GM21381 (cell line): ENCODE measurements at regions not wholly inside any gene's neighbourhood (a gene's known extent, or its start where the extent isn't known, plus 50 kb on each side); places are given as distances from the start of the nearest gene placed in this dataset.

ENCODE experiments used
- ATAC-seq: cut with Tn5 transposase; IDR thresholded peaks from one replicate; pipeline ENCODE4 v1.9.1; 2021; ENCODE audit warnings: mild to moderate bottlenecking, moderate library complexity; ENCODE audit not compliant: unreplicated experiment

DNA sequence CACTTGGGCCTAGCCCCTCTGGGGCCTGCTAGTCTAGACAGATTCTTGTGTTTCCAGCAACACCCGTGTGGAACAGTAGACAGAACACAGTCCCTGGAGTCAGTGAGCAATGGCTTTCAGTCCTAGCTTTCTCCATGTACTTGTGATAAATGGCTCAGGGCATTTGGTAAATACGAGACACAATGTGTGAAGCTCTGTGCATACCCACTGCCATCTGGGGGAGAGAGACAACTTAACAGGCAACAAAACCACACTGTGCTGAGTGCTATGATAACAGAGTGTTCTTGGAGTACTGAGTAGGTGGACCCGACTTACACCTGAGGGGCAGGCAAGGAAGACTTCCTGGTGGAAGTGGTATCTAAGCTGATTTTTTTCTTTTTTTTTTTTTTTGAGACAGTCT lies 86.3 kb upstream of the TBX3 start:
- ATAC-seq: no peak

DNA sequence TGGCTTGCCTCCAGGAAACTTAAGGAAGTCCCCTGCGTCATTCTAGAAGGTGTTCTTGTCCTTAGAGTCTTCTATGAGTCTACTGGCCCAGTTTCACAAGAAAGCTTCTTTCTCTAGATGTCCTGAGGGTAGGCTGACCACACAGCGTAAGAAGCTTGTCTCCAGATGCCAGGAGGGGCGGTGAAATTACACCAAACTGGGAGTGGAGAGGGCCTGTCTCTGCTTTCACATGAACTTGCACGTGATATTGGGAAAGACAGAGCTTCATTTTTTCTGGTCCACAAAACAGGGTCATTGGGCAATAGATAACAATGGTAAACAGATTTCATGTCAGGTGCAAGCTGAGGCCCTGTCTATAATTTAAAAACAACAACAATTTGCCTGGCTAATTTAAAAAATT lies 85.7 kb upstream of the TBX3 start:
- no peak for ATAC-seq

DNA sequence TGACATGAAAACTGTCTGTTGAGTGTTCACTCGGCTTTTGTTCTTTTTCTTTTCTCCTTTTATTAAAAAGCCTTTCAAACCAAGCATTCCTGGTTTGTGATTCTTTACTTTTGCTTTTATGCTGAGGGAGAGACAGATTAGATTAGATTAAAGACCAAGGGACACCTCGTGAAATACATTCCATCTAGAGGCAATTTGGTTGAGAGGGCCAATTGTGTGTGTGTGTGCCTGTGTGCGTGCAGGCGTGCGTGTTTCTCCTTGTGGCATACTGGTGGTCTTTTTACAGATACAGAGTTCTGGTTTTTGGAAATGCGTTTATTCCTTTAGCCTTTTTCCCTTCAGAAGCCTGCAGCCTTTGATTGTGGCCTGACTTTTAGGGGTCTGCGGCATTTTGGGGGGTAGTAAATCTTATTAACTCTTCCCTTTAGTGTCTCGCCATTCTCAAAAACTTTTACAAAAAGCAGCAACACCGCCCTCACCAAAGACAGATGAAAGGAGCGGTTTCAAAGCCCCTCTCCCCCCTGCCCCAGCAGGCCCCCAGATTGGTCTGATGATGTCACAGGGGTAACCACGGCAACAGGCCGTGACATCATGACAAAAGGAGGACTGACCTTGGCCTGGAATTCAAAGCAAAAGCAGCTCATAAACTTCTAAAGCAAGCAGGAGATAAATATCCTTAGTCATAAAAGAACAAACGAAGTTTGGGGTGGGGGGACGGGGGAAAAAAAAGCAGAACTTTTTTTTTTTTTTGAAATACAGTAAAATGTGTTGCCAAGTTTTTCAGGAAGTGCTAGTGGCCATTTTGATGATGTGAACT lies 84.1 kb upstream of the TBX3 start:
- ATAC-seq: no peak

DNA sequence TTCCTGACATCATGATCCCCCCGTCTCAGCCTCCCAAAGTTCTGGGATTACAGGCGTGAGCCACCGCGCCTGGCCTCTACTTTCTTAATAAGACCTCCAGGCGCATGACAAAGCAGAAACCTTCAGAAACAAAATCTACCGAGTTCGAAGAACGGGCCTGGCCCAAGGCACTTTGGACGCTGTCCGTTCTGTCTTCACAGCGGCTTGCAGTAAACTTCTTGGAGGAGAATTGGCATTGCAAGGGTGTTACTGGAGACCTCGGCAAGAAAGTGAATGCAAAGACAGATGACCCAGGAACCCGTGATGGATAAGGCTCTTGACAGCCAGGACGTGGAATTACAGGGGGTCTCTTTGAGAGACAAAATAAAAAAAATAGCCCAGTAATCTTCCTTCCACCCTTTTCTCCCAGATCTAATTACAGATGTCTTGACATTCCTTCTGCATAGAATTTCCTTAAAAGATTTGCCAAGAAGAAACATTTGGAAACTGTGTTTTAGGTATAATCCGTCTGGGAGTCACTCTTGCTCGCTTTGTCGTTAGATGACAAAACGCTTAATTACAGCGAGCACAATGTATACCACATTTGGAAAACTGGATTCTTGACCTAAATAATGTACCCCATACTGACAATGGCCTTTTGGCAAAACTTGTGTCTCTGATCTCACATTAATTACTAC lies 83.2 kb upstream of the TBX3 start:
- ATAC-seq: no peak

DNA sequence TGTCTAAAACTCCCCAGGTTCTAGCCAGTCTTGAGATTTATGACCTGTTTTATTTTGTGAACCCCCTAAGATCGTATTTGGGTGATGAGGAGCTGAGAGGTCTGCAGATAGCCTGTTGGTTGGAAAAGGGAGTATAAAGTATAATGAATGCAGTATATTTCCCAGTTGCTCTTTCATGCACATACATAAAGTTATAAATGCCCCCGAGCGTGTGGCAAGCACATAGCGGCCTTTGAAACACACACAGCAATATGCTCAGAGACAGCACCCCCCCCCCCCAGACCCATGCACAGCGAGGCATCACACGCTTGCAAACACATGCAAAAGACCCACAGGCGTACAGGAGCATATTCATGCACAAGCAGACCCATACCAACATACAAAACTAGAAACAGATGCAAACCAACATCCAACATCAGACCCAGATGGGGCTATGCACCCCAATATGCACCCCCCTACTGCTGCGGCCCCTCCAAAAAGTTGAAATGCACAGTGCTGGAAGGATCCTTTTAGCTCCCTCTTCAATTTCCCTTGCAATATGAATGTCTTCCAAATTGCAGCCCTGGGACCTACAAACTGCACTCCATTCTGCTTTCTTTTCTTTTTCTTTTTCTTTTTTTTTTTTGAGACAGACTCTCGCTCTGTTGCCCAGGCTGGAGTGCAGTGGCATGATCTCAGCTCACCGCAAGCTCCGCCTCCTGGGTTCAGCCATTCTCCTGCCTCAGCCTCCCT lies 82.2 kb upstream of the TBX3 start:
- ATAC-seq: no peak

DNA sequence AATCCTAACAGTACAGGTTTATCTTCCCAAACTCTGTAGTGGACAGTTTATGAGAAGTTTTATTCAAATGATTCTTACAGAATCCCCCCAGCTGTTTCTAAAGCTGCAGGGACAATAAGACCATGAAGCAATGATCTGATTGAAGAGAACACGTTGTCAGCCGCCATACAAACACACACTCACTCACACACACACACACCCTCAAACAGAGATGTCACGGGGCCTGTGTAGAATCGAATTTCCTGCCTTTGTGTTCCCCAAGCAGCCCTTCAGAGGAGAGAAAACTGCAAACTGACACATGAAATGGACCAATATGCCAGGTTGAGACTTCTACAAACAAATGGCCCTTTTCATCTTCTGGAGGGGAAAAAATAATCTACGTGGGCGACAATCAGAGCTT lies 80.5 kb upstream of the TBX3 start:
- no peak for ATAC-seq

DNA sequence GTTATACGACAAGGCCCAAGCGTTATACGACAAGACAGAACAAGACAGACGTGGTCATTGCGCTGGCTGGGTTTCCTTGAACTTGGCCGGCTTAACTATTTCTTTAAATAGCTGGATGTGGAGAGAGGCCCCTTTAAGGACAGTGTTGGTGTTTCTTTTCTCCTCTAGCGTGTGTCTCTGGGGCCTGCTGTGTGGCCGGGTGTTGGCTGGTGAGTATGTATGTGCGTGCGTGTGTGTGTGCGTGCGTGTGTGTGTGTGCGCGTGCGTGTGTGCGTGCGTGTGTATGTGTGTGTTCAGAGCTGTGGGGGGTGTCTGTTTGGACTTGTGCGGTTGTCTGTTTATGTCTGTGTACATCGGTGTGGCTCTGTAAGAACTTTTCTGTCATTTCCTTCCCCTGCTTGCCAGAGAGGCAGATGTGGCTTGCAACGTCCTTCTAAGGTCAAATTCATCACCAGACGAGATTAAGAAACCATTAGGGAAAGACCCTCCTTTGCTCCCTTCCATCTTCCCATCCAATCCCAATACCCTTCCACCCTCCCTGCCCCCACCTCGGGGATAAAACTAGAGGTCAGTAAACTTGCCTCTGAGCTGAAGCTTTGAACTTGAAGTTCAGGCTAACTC lies 78.6 kb upstream of the TBX3 start:
- ATAC-seq: no peak

DNA sequence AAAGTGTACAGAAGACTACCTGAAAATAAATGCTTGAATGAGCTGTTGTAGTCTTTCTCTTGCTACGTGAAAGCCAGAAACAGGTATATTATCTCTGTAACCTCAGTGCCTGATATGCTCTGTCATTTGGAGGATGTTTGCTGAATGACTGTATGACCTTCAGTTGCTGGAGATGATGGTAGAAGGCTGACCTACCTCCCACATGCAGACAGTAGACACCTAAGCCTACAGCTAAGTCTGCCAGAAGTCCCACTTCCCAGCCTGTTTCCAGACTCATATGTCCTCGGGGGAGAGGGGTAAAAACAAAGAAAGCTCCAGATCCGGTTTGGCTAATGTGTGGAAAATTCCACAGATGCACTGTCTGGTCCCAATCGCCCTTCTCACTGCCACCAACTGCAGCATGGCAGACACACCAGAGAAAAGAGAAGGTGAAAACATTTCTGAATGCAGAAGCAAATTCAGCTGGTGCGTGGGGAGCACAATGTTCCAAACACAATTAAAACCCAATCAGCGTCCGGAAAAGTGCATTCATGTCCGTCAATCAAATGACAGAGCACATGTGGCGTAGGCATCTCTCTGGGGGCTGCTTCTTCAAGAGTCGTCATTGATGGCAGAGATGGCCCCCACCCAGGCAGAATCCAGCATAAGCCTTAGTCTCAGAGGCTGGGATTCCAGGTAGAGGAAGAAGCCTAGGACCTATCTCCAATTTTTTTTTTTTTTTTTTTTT lies 76.3 kb upstream of the TBX3 start:
- no peak for ATAC-seq

DNA sequence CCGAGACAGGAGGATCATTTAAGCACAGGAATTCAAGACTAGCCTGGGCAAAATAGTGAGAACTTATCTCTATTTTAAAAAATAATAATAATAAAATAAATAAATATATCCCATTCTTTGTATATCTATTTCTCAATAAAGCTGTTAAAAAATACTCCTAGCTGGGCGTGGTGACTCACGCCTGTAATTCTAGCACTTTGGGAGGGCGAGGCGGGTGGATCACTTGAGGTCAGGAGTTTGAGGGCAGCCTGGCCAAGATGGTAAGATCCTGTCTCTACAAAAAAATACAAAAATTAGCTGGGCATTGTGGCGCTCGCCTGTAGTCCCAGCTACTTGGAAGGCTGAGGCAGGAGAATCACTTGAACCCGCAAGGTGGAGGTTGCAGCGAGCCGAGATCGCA lies 75.7 kb upstream of the TBX3 start:
- ATAC-seq: no peak

DNA sequence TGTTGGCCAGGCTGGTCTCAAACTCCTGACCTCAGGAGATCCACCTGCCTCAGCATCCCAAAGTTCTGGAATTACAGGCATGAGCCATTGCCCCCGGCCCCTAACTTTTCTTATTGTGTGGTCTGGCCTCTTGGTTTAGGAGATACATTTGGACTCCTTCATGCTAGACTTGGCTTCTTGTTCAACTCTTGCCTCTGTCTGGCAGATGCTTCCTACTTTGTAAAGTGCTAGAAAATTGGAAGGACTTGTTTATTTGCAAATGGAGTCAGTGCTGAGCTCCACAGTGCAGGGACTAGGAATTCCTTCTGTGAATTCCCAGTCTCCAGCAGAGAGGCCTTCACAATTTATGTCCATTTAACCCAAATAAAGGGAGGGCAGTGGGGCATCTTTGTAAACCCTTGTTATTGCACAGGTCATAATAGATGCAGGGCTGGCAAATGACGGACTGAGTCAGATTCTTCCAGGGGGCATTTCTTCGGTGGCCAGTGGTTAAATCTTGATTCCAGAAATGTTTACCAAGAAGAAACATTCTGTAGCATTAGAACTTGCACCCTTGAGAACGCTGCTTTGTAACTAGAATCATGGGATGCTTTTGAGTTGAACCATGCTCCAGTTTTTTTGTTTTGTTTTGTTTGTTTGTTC lies 73.8 kb upstream of the TBX3 start:
- no peak for ATAC-seq

DNA sequence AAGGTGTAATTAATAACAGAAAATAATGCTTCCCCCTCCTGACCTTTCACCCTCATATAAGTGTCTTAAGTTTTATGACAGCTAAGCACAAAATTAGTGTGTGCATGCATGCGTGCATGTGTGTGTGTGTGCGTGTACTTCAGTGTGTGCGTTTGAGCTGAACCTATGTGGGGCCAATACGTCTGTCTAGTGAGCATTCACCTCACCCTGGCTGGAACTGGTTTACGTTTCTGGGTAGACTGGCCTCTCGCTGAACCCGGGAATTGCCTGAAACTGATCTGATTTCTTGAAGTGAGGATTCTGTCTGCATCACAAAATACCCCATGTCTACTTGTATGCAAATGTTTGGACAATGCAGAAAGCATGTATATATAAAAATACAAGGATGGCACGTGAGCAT lies 68.2 kb upstream of the TBX3 start:
- no peak for ATAC-seq

DNA sequence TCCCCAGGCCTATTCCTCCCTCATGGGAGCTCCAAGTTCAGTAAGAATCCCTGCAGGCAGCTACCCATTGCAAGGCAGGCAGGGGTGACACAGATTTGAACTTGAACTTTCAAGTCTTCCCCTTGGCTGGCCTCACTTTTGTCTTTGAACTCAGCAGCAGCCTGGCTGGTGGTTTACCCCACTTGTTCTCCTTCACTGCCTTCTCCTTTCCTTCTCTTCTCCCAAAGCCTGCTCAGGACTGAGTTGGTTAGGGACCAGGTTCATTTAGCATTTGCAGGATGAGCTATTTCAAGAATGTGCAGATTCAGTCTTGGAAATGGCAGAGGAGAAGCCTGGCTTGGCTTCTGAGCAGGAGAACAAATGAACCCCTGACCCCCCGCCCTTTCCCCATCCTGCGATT lies 67.7 kb upstream of the TBX3 start:
- no peak for ATAC-seq

DNA sequence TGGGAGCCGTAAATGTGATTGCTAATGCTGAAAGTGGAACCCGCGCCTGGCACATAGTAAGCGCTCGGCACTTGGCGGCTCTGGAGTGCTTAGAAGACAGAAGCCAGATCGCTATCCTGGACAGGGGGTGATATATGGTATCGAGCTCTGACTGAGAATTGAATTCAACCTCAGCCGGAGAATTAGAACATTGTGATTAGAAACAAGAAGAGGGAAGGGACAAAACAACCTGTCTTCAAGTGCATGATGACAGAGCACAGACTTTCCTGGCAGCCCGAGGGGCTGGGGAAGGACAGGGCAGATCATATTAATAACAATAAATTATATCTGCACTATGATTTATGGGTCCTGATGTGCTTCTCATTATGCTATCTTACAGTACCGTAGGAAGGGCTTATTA lies 66.9 kb upstream of the TBX3 start:
- no peak for ATAC-seq

DNA sequence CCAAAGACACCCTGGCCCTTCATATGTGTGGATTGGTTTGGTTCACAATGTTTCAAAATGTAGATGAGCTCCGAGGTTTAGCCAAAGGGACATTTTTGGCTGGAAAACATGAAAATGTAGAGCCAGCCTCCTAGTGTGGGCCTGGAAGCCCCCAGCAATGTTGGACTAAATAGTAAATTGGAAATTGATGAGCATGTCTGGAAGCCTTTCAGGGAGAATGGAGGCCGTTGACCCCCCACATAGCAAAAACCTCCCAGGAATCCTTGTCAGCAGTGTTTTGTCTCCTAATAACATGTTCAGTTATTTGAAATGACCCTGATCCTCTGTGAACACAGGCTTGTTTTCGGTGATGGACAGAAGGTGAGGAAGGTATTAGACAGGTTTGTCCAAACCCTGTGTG lies 65.1 kb upstream of the TBX3 start:
- ATAC-seq: no peak

DNA sequence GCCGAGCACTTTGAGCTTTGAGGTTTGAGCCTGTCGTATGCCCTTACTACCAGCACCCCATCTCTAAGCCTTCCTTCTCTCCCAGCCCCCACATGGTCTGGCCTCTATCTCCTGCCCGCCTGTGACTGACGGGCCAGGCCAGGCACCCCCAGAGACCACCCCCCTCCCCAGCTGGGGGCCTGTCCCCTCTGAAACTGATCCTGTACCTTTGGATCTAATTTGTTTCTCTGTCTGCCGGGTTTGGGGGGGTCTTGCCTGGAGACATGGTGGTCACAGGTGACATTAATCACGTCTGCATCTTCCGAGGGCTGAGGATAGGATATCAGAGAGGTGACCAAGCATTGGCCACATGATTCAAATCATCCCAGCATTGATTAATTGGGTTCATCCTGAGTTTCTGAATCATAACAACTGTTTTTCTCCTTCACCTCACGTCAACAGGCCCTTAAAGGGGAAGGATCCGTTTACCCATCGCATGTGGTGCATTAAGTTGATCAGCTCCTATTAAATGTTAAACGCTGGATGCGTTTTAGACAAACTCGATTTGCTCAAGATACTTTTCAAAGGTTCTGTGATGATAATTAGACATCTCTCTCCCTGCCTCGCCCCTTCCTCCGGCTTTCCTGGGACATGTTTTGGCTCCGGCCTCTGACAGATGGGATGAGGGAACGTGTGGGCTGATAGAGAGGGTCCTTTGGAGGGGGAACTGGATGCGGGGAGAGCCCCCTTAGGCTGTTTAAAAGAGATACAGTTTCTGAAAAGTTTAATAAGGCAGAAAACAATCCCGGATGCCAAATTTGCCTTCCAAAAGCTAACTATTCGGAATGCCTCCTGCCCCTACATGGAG lies 63.3 kb upstream of the TBX3 start:
- ATAC-seq: no peak

DNA sequence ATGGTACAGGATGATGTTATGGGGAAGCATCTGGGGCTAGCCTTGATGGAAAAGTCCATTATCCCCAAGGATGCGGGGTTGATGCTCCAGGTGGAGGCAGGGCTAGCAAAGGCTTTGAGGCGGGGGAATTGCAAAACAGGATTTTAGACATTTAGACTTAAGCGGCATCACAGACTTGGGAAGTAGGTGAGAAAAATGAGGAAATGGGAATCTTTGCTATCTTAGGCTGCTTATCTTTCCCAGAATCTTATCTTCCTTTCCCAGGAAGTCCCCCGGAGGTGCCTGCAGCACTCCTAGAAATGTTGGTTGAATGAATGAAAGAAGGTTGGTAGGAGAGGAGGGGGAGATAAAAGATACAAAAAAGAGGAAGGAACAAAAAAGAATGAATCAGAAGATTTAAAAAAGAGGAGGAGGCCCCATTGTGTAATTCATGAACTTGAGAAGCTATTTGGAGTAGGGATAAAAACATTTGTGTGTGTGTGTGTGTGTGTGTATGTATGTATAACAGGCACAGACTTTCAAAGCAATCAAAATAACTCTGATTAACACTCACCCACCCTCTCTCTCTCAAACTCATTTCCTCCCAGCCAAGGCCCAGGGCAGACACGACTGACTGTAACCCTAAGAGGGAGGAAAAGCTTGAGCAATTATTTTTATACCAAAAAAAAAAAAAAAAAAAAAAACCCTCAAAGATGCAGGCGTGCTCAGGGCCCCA lies 62.5 kb upstream of the TBX3 start:
- ATAC-seq: no peak

DNA sequence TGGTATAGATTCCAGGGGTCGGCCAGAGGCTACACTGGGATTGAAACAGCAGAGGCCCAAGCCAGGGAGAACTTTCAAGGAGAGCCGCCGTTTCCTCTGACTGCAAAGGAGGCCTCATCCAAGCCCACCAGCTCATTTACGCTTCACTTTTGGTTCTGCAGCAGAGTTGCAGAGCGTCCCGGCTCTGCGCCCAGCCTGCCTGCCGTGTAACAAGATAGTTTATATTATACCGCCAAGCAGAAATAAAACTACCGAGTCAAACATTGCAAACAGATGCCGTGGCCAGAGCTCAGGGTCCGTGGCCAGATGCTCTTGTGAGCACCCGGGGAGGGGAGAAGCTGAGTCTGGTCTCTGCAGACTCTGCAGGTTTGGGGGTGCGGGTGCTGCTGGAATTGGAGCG lies 60.7 kb upstream of the TBX3 start:
- ATAC-seq: no peak

DNA sequence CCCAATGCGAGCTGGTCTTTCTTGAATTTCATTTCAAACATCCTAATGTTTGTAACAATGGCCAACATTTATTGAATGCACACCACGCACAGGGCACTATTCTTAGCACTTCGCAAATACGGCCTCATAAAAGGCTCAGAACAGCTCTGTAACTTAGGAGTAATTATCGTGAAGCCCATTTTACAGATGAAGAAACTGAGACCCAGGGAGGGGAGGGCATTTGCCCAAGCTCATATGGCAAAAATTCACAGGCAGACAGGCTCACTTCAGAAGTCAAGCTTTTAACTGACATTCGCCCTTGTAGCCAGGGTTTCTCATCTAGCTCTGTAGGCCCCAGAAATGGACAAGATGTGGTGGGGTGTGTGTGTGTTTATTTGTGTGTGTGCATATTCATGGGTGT lies 60.3 kb upstream of the TBX3 start:
- ATAC-seq: no peak

DNA sequence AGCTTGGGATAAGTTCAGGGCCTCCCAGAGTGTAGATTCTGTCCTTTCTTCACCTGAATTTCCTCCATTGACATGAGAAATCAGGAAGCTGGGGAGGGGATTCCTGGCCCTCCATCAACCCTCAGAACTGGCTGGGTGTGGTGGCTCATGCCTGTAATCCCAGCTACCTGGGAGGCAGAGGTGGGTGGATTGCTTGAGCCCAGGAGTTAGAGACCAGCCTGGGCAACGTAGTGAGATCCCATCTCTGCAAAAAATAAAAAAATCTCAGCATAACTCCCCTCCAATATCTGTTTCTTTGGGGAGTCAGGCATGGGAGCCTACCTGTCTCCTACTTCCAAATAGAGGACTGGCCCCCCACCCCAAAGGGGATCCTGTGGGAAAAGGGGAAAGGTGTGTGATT lies 59.8 kb upstream of the TBX3 start:
- no peak for ATAC-seq
